HEK293T (cell line): ENCODE measurements at regions not wholly inside any gene's neighbourhood (a gene's known extent, or its start where the extent isn't known, plus 50 kb on each side); places are given as distances from the start of the nearest gene placed in this dataset.

Experiments
- ARNT ChIP-seq: fragments of 450-650 bp; IDR thresholded peaks from 2 replicates; pipeline ENCODE4 v1.6.1; 2017; ENCODE audit warnings: mild to moderate bottlenecking
- BHLHE40 ChIP-seq: fragments of 450-650 bp; IDR thresholded peaks from 2 replicates; pipeline ENCODE4 v1.6.1; 2016; ENCODE audit warnings: mild to moderate bottlenecking, moderate library complexity, borderline replicate concordance
- CTBP1 ChIP-seq: fragments of 450-650 bp; IDR thresholded peaks from 2 replicates; pipeline ENCODE4 v1.6.1; 2016; ENCODE audit warnings: borderline replicate concordance
- ELF4 ChIP-seq: fragments of 450-650 bp; IDR thresholded peaks from 2 replicates; pipeline ENCODE4 v1.6.1; 2017; ENCODE audit warnings: antibody characterized with exemption
- FOXA1 ChIP-seq: fragments of 450-650 bp; IDR thresholded peaks from 2 replicates; pipeline ENCODE4 v1.6.1; 2016; ENCODE audit warnings: mild to moderate bottlenecking
- FOXK2 ChIP-seq: fragments of 450-650 bp; IDR thresholded peaks from 2 replicates; pipeline ENCODE4 v1.6.1; 2016; ENCODE audit warnings: mild to moderate bottlenecking
- FOXM1 ChIP-seq: fragments of 450-650 bp; IDR thresholded peaks from 2 replicates; pipeline ENCODE4 v1.6.1; 2017; ENCODE audit warnings: mild to moderate bottlenecking, borderline replicate concordance
- HDGF ChIP-seq: fragments of 450-650 bp; IDR thresholded peaks from 2 replicates; pipeline ENCODE4 v1.6.1; 2017; ENCODE audit warnings: antibody characterized with exemption, borderline replicate concordance
- L3MBTL2 ChIP-seq: fragments of 450-650 bp; conservative IDR thresholded peaks from 2 replicates; pipeline ENCODE4 v1.6.1; 2016; ENCODE audit warnings: mild to moderate bottlenecking
- SP1 ChIP-seq: fragments of 450-650 bp; IDR thresholded peaks from 2 replicates; pipeline ENCODE4 v1.6.1; 2017
- SUZ12 ChIP-seq: fragments of 450-650 bp; IDR thresholded peaks from 2 replicates; pipeline ENCODE4 v1.6.1; 2016; ENCODE audit warnings: mild to moderate bottlenecking
- TARDBP ChIP-seq: fragments of 450-650 bp; IDR thresholded peaks from 2 replicates; pipeline ENCODE4 v1.6.1; 2016
- ZNF384 ChIP-seq: fragments of 450-650 bp; IDR thresholded peaks from 2 replicates; pipeline ENCODE4 v1.6.1; 2016

- no peak for TF ChIP-seq BHLHE40
- no peak for TF ChIP-seq FOXK2
- no peak for TF ChIP-seq SP1
- TF ChIP-seq SUZ12: no peak
- TF ChIP-seq TARDBP: no peak
- TF ChIP-seq HDGF: no peak
- no peak for TF ChIP-seq CTBP1
- no peak for TF ChIP-seq FOXA1
- no peak for TF ChIP-seq ZNF384
- TF ChIP-seq FOXM1: no peak
- TF ChIP-seq ELF4: no peak
- no peak for TF ChIP-seq ARNT
- no peak for TF ChIP-seq L3MBTL2
Observed at GRCh38 chrX:84830836-84831235, 172.8 kb upstream of the APOOL start.
